ENCODE measurements at regions not wholly inside any gene's neighbourhood (a gene's known extent, or its start where the extent isn't known, plus 50 kb on each side); places are given as distances from the start of the nearest gene placed in this dataset.

GRCh38 chr5:105283134-105283533 lies 1720.5 kb upstream of the NUDT12 start:
- Mint-ChIP-seq H3K9me3 (no peaks in the 10 kb centered on the region), H3K27me3 (ENCODE audit: insufficient read depth) (no peaks in the 10 kb centered on the region), H3K36me3 (ENCODE audit: low read depth) (no peaks in the 10 kb centered on the region), H3K4me1 (no peaks in the 10 kb centered on the region), H3K4me3 (no peak overlapping the region), H3K27ac (no peak overlapping the region)
- TF ChIP-seq, protein P1, sequence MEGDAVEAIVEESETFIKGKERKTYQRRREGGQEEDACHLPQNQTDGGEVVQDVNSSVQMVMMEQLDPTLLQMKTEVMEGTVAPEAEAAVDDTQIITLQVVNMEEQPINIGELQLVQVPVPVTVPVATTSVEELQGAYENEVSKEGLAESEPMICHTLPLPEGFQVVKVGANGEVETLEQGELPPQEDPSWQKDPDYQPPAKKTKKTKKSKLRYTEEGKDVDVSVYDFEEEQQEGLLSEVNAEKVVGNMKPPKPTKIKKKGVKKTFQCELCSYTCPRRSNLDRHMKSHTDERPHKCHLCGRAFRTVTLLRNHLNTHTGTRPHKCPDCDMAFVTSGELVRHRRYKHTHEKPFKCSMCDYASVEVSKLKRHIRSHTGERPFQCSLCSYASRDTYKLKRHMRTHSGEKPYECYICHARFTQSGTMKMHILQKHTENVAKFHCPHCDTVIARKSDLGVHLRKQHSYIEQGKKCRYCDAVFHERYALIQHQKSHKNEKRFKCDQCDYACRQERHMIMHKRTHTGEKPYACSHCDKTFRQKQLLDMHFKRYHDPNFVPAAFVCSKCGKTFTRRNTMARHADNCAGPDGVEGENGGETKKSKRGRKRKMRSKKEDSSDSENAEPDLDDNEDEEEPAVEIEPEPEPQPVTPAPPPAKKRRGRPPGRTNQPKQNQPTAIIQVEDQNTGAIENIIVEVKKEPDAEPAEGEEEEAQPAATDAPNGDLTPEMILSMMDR (conservative IDR thresholded peaks at IDR 0.05) = no peak
- Histone ChIP-seq H3K36me3 (ENCODE audit: control insufficient read depth, insufficient read depth, low read length) (no peaks in the 10 kb centered on the region), H3K4me1 (ENCODE audit: control insufficient read depth, insufficient read depth, low read length) (no peaks in the 10 kb centered on the region), H3K27ac (ENCODE audit: low read depth, low read length) (no peak overlapping the region), H3K9ac (ENCODE audit: extremely low read depth, low read length, poor library complexity, severe bottlenecking) (no peak overlapping the region), H3K27me3 (ENCODE audit: control insufficient read depth, insufficient read depth, low read length, poor library complexity, severe bottlenecking) (no peaks in the 10 kb centered on the region), H3K9me3 (ENCODE audit: control insufficient read depth, low read length) (no peaks in the 10 kb centered on the region), H3K4me3 (ENCODE audit: low read length) (no peak overlapping the region)
- no peak for DNase-seq

GRCh38 chr5:105274079-105274478 lies 1711.5 kb upstream of the NUDT12 start:
- DNase-seq = no peak

DNA sequence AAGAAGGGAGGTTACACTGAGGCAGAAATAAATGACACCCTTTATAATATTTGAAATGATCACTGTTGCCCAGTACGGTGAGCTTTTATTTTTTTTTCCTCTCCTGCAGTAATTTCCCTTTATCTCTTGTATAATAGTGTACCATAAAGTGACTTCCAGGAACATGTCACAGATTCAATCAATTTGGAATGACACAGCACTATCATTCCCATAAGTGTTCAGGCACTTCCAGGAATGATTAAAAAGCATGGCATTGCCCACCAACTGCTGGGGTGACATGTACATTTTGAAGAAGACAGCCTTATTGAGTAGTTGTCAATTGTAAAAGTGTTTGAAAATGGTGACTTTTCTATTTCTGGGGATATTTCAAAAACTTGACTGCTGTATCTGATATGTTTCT lies 1700.9 kb upstream of the NUDT12 start:
- Histone ChIP-seq H3K9me3 (ENCODE audit: control insufficient read depth, low read length) (no peaks in the 10 kb centered on the region), H3K9ac (ENCODE audit: extremely low read depth, low read length, poor library complexity, severe bottlenecking) (no peak overlapping the region), H3K4me3 (ENCODE audit: low read length) (no peak overlapping the region), H3K36me3 (ENCODE audit: control insufficient read depth, insufficient read depth, low read length) (no peaks in the 10 kb centered on the region), H3K4me1 (ENCODE audit: control insufficient read depth, insufficient read depth, low read length) (peaks cover 5% of the 10 kb centered on the region), H3K27ac (ENCODE audit: low read depth, low read length) (no peak overlapping the region), H3K27me3 (ENCODE audit: control insufficient read depth, insufficient read depth, low read length, poor library complexity, severe bottlenecking) (no peaks in the 10 kb centered on the region)
- Mint-ChIP-seq H3K4me3 (no peak overlapping the region), H3K36me3 (ENCODE audit: low read depth) (no peaks in the 10 kb centered on the region), H3K27ac (no peak overlapping the region), H3K27me3 (ENCODE audit: insufficient read depth) (no peaks in the 10 kb centered on the region), H3K9me3 (no peaks in the 10 kb centered on the region), H3K4me1 (peaks cover 23% of the 10 kb centered on the region)
- TF ChIP-seq, protein P1 (conservative IDR thresholded peaks at IDR 0.05) = no peak
- WGBS, 2 experiments (ENCODE audit: insufficient coverage in 1 of 2, insufficient read length in 1 of 2) = 100% methylated on average over 1 of the region's 1 CpG; no CpG with 5 or more reads in 1 of the 2 experiments
- no peak for DNase-seq

More at GRCh38 chr5:105274079-105274478, 1711.5 kb upstream of the NUDT12 start:
- Histone ChIP-seq H3K9ac (ENCODE audit: extremely low read depth, low read length, poor library complexity, severe bottlenecking) (no peak overlapping the region), H3K9me3 (ENCODE audit: control insufficient read depth, low read length) (no peaks in the 10 kb centered on the region), H3K4me3 (ENCODE audit: low read length) (no peak overlapping the region), H3K27me3 (ENCODE audit: control insufficient read depth, insufficient read depth, low read length, poor library complexity, severe bottlenecking) (no peaks in the 10 kb centered on the region), H3K36me3 (ENCODE audit: control insufficient read depth, insufficient read depth, low read length) (no peaks in the 10 kb centered on the region), H3K27ac (ENCODE audit: low read depth, low read length) (no peak overlapping the region), H3K4me1 (ENCODE audit: control insufficient read depth, insufficient read depth, low read length) (no peaks in the 10 kb centered on the region)
- H3K36me3 Mint-ChIP-seq (ENCODE audit: low read depth) = no peaks in the 10 kb centered on the region
- no peak overlapping the region for H3K27ac Mint-ChIP-seq
- 92% methylated on average over 1 of the region's 1 CpG; no CpG with 5 or more reads in 1 of the 2 experiments for WGBS, 2 experiments (ENCODE audit: insufficient coverage in 1 of 2, insufficient read length in 1 of 2)
- no peaks in the 10 kb centered on the region for H3K9me3 Mint-ChIP-seq
- no peaks in the 10 kb centered on the region for H3K4me1 Mint-ChIP-seq
- H3K27me3 Mint-ChIP-seq (ENCODE audit: insufficient read depth) = no peaks in the 10 kb centered on the region
- TF ChIP-seq, protein P1 (conservative IDR thresholded peaks at IDR 0.05) = no peak
- no peak overlapping the region for H3K4me3 Mint-ChIP-seq

Data from endodermal cell (in vitro differentiated cells).